HEK293T (cell line): ENCODE measurements at regions not wholly inside any gene's neighbourhood (a gene's known extent, or its start where the extent isn't known, plus 50 kb on each side); places are given as distances from the start of the nearest gene placed in this dataset.

Experiments used
- CTBP1 ChIP-seq: fragments of 450-650 bp; IDR thresholded peaks from 2 replicates; pipeline ENCODE4 v1.6.1; 2016; ENCODE audit warnings: borderline replicate concordance
- ELF4 ChIP-seq: fragments of 450-650 bp; IDR thresholded peaks from 2 replicates; pipeline ENCODE4 v1.6.1; 2017; ENCODE audit warnings: antibody characterized with exemption
- FOXM1 ChIP-seq: fragments of 450-650 bp; IDR thresholded peaks from 2 replicates; pipeline ENCODE4 v1.6.1; 2017; ENCODE audit warnings: mild to moderate bottlenecking, borderline replicate concordance
- HDGF ChIP-seq: fragments of 450-650 bp; IDR thresholded peaks from 2 replicates; pipeline ENCODE4 v1.6.1; 2017; ENCODE audit warnings: antibody characterized with exemption, borderline replicate concordance
- SP1 ChIP-seq: fragments of 450-650 bp; IDR thresholded peaks from 2 replicates; pipeline ENCODE4 v1.6.1; 2017

DNA sequence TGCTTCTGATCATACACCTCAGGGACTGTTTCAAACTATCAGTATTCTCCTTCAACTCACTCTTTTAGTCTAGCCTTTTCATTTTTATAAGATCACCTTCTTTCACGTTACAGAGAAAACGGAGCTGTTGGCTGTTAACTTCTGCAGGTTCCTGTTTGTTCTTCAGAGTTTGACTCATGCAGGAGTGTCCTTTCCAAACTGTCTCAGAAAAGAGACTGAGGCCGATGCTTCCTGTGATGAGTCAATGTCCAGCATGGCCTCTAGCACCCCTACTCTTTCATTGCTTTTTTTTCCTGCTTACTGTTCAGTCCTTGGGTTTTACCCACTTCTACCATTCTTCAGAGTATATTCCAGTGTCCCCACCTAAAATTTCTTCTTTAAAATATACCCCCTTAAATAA, 240.8 kb upstream of the RGPD4 start:
- no peak for TF ChIP-seq ELF4
- TF ChIP-seq FOXM1 = no peak
- no peak for TF ChIP-seq CTBP1
- no peak for TF ChIP-seq HDGF
- no peak for TF ChIP-seq SP1
